ENCODE measurements at regions not wholly inside any gene's neighbourhood (a gene's known extent, or its start where the extent isn't known, plus 50 kb on each side); places are given as distances from the start of the nearest gene placed in this dataset.

GRCh38 chr17:79243996-79244395, 169.4 kb downstream of the ENGASE start:
- no peak for ATAC-seq
- H3K27me3 ChIP-seq (ENCODE audit: control insufficient read depth, insufficient read depth, low read length): peaks cover 14% of the 10 kb centered on the region
- in situ Hi-C loops (cut with HindIII; ENCODE audit: low pct_unique_long_range_greater_than_20kb, low sequenced_read_pairs): no loop called here

GRCh38 chr17:79243603-79243990, 169.0 kb downstream of the ENGASE start:
- CTCF ChIA-PET: no interaction called here
- intact Hi-C loops (cut with micrococcal nuclease; ENCODE audit: unreplicated experiment) (no loop called here), in situ Hi-C loops (cut with HindIII; ENCODE audit: low pct_unique_long_range_greater_than_20kb, low sequenced_read_pairs) (no loop called here)
- Histone ChIP-seq H3K4me1 (ENCODE audit: control insufficient read depth, insufficient read depth, low read length) (no peaks in the 10 kb centered on the region), H3K27me3 (ENCODE audit: control insufficient read depth, insufficient read depth, low read length) (peaks cover 13% of the 10 kb centered on the region), H3K9me3 (ENCODE audit: control insufficient read depth, insufficient read depth, low read depth, low read length) (no peaks in the 10 kb centered on the region), H3K36me3 (ENCODE audit: control insufficient read depth, insufficient read depth, low read length) (no peaks in the 10 kb centered on the region), H3K27ac (ENCODE audit: low read length) (no peak overlapping the region), H3K4me3 (ENCODE audit: low read depth in 2 of 2, low read length in 2 of 2) (no peak overlapping the region)
- POLR2A ChIA-PET: no interaction called here
- no TSS peak for BruUV-seq (replicated peaks)
- no peak for DNase-seq (ENCODE audit: low read depth, low spot score)
- no peak for ATAC-seq
- TF ChIP-seq TCF7L2 (IDR thresholded peaks at IDR 0.05; ENCODE audit: low read depth, low read length): no peak
- TF ChIP-seq SIN3A (IDR thresholded peaks at IDR 0.05; ENCODE audit: borderline replicate concordance, insufficient read depth, low read depth, low read length): no peak
- TF ChIP-seq CTCF (IDR thresholded peaks at IDR 0.05): no peak
- TF ChIP-seq POLR2AphosphoS5 (IDR thresholded peaks at IDR 0.05; ENCODE audit: low read depth, low read length): no peak
- TF ChIP-seq REST (IDR thresholded peaks at IDR 0.05; ENCODE audit: insufficient read depth in 1 of 2, low read depth in 2 of 2, low read length in 1 of 2): no peak

More at GRCh38 chr17:79243996-79244395, 169.4 kb downstream of the ENGASE start:
- TF ChIP-seq POLR2AphosphoS5 (IDR thresholded peaks at IDR 0.05; ENCODE audit: low read depth, low read length): no peak
- Histone ChIP-seq H3K36me3 (ENCODE audit: control insufficient read depth, insufficient read depth, low read length) (no peaks in the 10 kb centered on the region), H3K4me1 (ENCODE audit: control insufficient read depth, insufficient read depth, low read length) (no peaks in the 10 kb centered on the region), H3K4me3 (ENCODE audit: low read depth in 2 of 2, low read length in 2 of 2) (no peak overlapping the region), H3K9me3 (ENCODE audit: control insufficient read depth, insufficient read depth, low read depth, low read length) (no peaks in the 10 kb centered on the region), H3K27ac (ENCODE audit: low read length) (no peak overlapping the region)
- CTCF ChIA-PET: no interaction called here
- intact Hi-C loops (cut with micrococcal nuclease; ENCODE audit: unreplicated experiment): no loop called here
- no TSS peak for BruUV-seq (replicated peaks)
- no peak for DNase-seq (ENCODE audit: low read depth, low spot score)
- POLR2A ChIA-PET: no interaction called here

GRCh38 chr17:79242873-79243602, 168.4 kb downstream of the ENGASE start:
- no peaks in the 10 kb centered on the region for H3K36me3 ChIP-seq (ENCODE audit: control insufficient read depth, insufficient read depth, low read length)
- ATAC-seq: no peak
- H3K4me3 ChIP-seq (ENCODE audit: low read depth in 2 of 2, low read length in 2 of 2): no peak overlapping the region
- TF ChIP-seq SIN3A (IDR thresholded peaks at IDR 0.05; ENCODE audit: borderline replicate concordance, insufficient read depth, low read depth, low read length) (no peak), TCF7L2 (IDR thresholded peaks at IDR 0.05; ENCODE audit: low read depth, low read length) (no peak), REST (IDR thresholded peaks at IDR 0.05; ENCODE audit: insufficient read depth in 1 of 2, low read depth in 2 of 2, low read length in 1 of 2) (no peak), POLR2AphosphoS5 (IDR thresholded peaks at IDR 0.05; ENCODE audit: low read depth, low read length) (no peak), CTCF (IDR thresholded peaks at IDR 0.05) (no peak)
- BruUV-seq (replicated peaks): no TSS peak
- intact Hi-C loops (cut with micrococcal nuclease; ENCODE audit: unreplicated experiment) (no loop called here), in situ Hi-C loops (cut with HindIII; ENCODE audit: low pct_unique_long_range_greater_than_20kb, low sequenced_read_pairs) (no loop called here)
- H3K9me3 ChIP-seq (ENCODE audit: control insufficient read depth, insufficient read depth, low read depth, low read length): no peaks in the 10 kb centered on the region
- H3K4me1 ChIP-seq (ENCODE audit: control insufficient read depth, insufficient read depth, low read length): no peaks in the 10 kb centered on the region
- CTCF ChIA-PET: no interaction called here
- H3K27ac ChIP-seq (ENCODE audit: low read length): no peak overlapping the region
- POLR2A ChIA-PET: no interaction called here
- DNase-seq (ENCODE audit: low read depth, low spot score): no peak
- H3K27me3 ChIP-seq (ENCODE audit: control insufficient read depth, insufficient read depth, low read length): peaks cover 11% of the 10 kb centered on the region
